ENCODE measurements at regions not wholly inside any gene's neighbourhood (a gene's known extent, or its start where the extent isn't known, plus 50 kb on each side); places are given as distances from the start of the nearest gene placed in this dataset.

DNA sequence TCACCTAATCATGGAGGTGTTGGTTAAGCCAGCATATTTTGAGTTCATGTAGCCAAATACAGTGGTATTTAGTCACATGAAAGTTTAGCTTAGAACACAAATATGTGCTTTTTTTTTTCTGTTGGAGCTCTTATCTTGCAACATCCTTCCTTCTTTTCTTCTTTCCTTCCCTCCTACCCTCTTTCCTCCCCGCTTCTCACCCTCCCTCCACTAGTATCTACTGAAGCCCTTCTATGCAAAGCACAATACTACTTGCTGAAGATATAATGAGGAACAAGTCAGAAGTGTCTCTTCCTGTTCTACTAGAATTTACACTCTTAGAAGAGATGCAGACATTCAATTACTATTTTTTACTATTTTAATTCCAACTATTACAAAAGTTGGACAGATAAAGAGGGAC, 105.0 kb upstream of the ITGA4 start:
- H2BK120ac ChIP-seq (ENCODE audit: low read depth, low read length): no peak overlapping the region
- no TSS peak for BruUV-seq (replicated peaks)
- no peaks in the 10 kb centered on the region for H3K9me3 ChIP-seq (ENCODE audit: control insufficient read depth, insufficient read depth, low read length)
- H3K27ac ChIP-seq (ENCODE audit: insufficient read depth, low read length): no peak overlapping the region
- no peak overlapping the region for H3K56ac ChIP-seq (ENCODE audit: extremely low read depth, insufficient read depth, low read length)
- no CpG with 5 or more reads among the region's 1 CpG for WGBS, 2 experiments (ENCODE audit: extremely low coverage in 2 of 2, insufficient read length in 1 of 2)
- DNase-seq (no peak), ATAC-seq (ENCODE audit: low read depth) (no peak)
- no peak overlapping the region for H3K23ac ChIP-seq (ENCODE audit: low read depth, low read length)
- H3K4ac ChIP-seq (ENCODE audit: low read depth, low read length): no peak overlapping the region
- TF ChIP-seq CEBPB (IDR thresholded peaks at IDR 0.05; ENCODE audit: low read depth, low read length): no peak
- TF ChIP-seq, protein P1, sequence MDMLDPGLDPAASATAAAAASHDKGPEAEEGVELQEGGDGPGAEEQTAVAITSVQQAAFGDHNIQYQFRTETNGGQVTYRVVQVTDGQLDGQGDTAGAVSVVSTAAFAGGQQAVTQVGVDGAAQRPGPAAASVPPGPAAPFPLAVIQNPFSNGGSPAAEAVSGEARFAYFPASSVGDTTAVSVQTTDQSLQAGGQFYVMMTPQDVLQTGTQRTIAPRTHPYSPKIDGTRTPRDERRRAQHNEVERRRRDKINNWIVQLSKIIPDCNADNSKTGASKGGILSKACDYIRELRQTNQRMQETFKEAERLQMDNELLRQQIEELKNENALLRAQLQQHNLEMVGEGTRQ (IDR thresholded peaks at IDR 0.05; ENCODE audit: low read depth, low read length): no peak
- no peak for TF ChIP-seq POLR2A (IDR thresholded peaks at IDR 0.05; ENCODE audit: low read depth, low read length)
- TF ChIP-seq SMC3 (IDR thresholded peaks at IDR 0.05; ENCODE audit: low read depth, low read length): no peak
- TF ChIP-seq CHD1 (IDR thresholded peaks at IDR 0.05; ENCODE audit: low read depth, low read length): no peak
- TF ChIP-seq BHLHE40 (IDR thresholded peaks at IDR 0.05; ENCODE audit: low read depth, low read length): no peak
- TF ChIP-seq, protein P2, sequence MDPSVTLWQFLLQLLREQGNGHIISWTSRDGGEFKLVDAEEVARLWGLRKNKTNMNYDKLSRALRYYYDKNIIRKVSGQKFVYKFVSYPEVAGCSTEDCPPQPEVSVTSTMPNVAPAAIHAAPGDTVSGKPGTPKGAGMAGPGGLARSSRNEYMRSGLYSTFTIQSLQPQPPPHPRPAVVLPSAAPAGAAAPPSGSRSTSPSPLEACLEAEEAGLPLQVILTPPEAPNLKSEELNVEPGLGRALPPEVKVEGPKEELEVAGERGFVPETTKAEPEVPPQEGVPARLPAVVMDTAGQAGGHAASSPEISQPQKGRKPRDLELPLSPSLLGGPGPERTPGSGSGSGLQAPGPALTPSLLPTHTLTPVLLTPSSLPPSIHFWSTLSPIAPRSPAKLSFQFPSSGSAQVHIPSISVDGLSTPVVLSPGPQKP (IDR thresholded peaks at IDR 0.05; ENCODE audit: borderline replicate concordance, low read depth, low read length): no peak
- TF ChIP-seq MAFK (IDR thresholded peaks at IDR 0.05; ENCODE audit: low read depth, low read length): no peak
- no peak for TF ChIP-seq NFE2L2 (IDR thresholded peaks at IDR 0.05; ENCODE audit: low read depth, low read length)
- no peak for TF ChIP-seq RCOR1 (IDR thresholded peaks at IDR 0.05; ENCODE audit: insufficient replicate concordance, low read length)
- TF ChIP-seq, protein P3, sequence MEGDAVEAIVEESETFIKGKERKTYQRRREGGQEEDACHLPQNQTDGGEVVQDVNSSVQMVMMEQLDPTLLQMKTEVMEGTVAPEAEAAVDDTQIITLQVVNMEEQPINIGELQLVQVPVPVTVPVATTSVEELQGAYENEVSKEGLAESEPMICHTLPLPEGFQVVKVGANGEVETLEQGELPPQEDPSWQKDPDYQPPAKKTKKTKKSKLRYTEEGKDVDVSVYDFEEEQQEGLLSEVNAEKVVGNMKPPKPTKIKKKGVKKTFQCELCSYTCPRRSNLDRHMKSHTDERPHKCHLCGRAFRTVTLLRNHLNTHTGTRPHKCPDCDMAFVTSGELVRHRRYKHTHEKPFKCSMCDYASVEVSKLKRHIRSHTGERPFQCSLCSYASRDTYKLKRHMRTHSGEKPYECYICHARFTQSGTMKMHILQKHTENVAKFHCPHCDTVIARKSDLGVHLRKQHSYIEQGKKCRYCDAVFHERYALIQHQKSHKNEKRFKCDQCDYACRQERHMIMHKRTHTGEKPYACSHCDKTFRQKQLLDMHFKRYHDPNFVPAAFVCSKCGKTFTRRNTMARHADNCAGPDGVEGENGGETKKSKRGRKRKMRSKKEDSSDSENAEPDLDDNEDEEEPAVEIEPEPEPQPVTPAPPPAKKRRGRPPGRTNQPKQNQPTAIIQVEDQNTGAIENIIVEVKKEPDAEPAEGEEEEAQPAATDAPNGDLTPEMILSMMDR (conservative IDR thresholded peaks at IDR 0.05; ENCODE audit: low read depth, low read length): no peak
- no peak for TF ChIP-seq FOS (IDR thresholded peaks at IDR 0.05; ENCODE audit: low read depth, low read length)
- TF ChIP-seq RAD21 (IDR thresholded peaks at IDR 0.05; ENCODE audit: low read length): no peak
- ChIA-PET POLR2A (ENCODE audit: unreplicated experiment) (no interaction called here), CTCF (interaction anchor here (1.0 to 1.5 kb wide), 2 partner anchors 9 to 25 kb away, joined by 3 read pairs; no protein-coding TSS in a partner anchor)
- H2BK20ac ChIP-seq (ENCODE audit: low read depth, low read length): no peak overlapping the region
- H2BK5ac ChIP-seq (ENCODE audit: low read depth, low read length, poor library complexity, severe bottlenecking): no peak overlapping the region
- intact Hi-C loops (cut with micrococcal nuclease): no loop called here
- no peaks in the 10 kb centered on the region for H3K27me3 ChIP-seq (ENCODE audit: control insufficient read depth, insufficient read depth, low read length)
- no peak overlapping the region for H3K4me3 ChIP-seq (ENCODE audit: insufficient read depth, low read depth, low read length)
- H3K14ac ChIP-seq (replicated peaks; ENCODE audit: low read depth, low read length): no peak overlapping the region
- no peaks in the 10 kb centered on the region for H3K4me1 ChIP-seq (ENCODE audit: control insufficient read depth, insufficient read depth, low read length)
- no peak overlapping the region for H3K18ac ChIP-seq (ENCODE audit: low read depth, low read length)
- H3K79me1 ChIP-seq (ENCODE audit: low read depth in 1 of 2, low read length in 2 of 2): no peaks in the 10 kb centered on the region
- dilution Hi-C loops (cut with HindIII; ENCODE audit: low sequenced_read_pairs, unreplicated experiment): no loop called here
- no peak overlapping the region for H4K91ac ChIP-seq (ENCODE audit: insufficient read depth, low read depth, low read length)
- H3K4me2 ChIP-seq (ENCODE audit: low read depth, low read length): no peak overlapping the region
- in situ Hi-C loops (cut with MboI; ENCODE audit: low sequenced_read_pairs): no loop called here
- H3K9ac ChIP-seq (ENCODE audit: low read depth, low read length): no peak overlapping the region
- no peak overlapping the region for H2BK15ac ChIP-seq (ENCODE audit: low read depth, low read length)
- no peaks in the 10 kb centered on the region for H3K9me1 ChIP-seq (ENCODE audit: insufficient read depth, low read length)
- H2AK5ac ChIP-seq (ENCODE audit: low read depth, low read length): no peak overlapping the region
- H4K8ac ChIP-seq (ENCODE audit: low read depth in 2 of 2, low read length in 2 of 2): no peak overlapping the region
- H4K20me1 ChIP-seq (ENCODE audit: insufficient read depth, low read length): no peaks in the 10 kb centered on the region
- no peaks in the 10 kb centered on the region for H3K36me3 ChIP-seq (ENCODE audit: control insufficient read depth, insufficient read depth, low read length)
- no peak overlapping the region for H4K5ac ChIP-seq (ENCODE audit: low read depth, low read length)
- no peak overlapping the region for H2AFZ ChIP-seq (replicated peaks; ENCODE audit: low read length, poor library complexity)
- no peak overlapping the region for H2AK9ac ChIP-seq (replicated peaks; ENCODE audit: low read depth, low read length, poor library complexity)
